ENCODE measurements at regions not wholly inside any gene's neighbourhood (a gene's known extent, or its start where the extent isn't known, plus 50 kb on each side); places are given as distances from the start of the nearest gene placed in this dataset.

DNA sequence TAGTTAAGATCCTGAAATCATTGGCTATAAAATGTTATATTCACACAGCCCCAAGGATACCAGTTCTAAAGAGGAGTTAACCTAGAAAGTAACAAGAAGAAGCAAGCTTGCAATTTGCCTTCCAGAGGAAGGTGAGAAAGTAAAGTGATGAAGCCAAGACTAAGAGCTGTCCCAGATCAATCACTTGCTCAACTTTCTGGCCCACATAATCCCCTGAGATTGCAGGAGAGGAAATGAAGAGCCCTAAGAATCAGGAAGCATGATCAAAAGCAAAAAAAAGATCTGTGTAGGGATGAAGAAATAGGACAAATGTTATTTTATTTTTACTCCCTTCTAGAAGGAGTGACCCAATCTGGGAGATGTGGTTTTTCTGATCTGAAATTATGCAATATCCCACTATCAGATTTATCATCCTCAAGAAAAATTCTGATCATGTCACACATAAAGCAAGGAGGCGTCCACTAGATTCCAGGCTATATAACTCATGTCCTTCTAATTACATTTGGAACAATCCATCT is 180.3 kb upstream of the GUCY1A2 start:
- H3K18ac ChIP-seq (ENCODE audit: low read length) = no peak overlapping the region
- H3K36me3 ChIP-seq (ENCODE audit: control insufficient read depth, insufficient read depth, low read length) = no peaks in the 10 kb centered on the region
- no peaks in the 10 kb centered on the region for H3K79me2 ChIP-seq (ENCODE audit: control insufficient read depth, insufficient read depth, low read length)
- H3K4ac ChIP-seq (ENCODE audit: low read depth, low read length) = no peak overlapping the region
- H3K27me3 ChIP-seq (ENCODE audit: insufficient read depth, low read length, poor library complexity) = no peaks in the 10 kb centered on the region
- no peak overlapping the region for H2BK5ac ChIP-seq (ENCODE audit: low read length)
- H4K5ac ChIP-seq (ENCODE audit: low read length) = no peak overlapping the region
- H3K56ac ChIP-seq (ENCODE audit: low read length) = no peak overlapping the region
- H4K8ac ChIP-seq (ENCODE audit: low read depth, low read length) = no peak overlapping the region
- H3K79me1 ChIP-seq (ENCODE audit: low read length) = no peaks in the 10 kb centered on the region
- H3K4me2 ChIP-seq (ENCODE audit: low read length) = no peak overlapping the region
- H2AK5ac ChIP-seq (ENCODE audit: low read length) = no peak overlapping the region
- H3K9ac ChIP-seq (ENCODE audit: low read length) = no peak overlapping the region
- H3K27ac ChIP-seq (ENCODE audit: low read depth, low read length) = no peak overlapping the region
- WGBS (ENCODE audit: extremely low coverage, insufficient coverage, low lambda C conversion rate) = no CpG with 5 or more reads among the region's 1 CpG
- H2BK120ac ChIP-seq (ENCODE audit: low read depth, low read length) = no peak overlapping the region
- H2BK15ac ChIP-seq (replicated peaks; ENCODE audit: low read depth) = no peak overlapping the region
- no peak for DNase-seq
- no peak overlapping the region for H3K23ac ChIP-seq (ENCODE audit: low read length)
- no peak overlapping the region for H3K4me3 ChIP-seq (ENCODE audit: low read length)
- no peaks in the 10 kb centered on the region for H3K4me1 ChIP-seq (ENCODE audit: control insufficient read depth, low read depth, low read length)

DNA sequence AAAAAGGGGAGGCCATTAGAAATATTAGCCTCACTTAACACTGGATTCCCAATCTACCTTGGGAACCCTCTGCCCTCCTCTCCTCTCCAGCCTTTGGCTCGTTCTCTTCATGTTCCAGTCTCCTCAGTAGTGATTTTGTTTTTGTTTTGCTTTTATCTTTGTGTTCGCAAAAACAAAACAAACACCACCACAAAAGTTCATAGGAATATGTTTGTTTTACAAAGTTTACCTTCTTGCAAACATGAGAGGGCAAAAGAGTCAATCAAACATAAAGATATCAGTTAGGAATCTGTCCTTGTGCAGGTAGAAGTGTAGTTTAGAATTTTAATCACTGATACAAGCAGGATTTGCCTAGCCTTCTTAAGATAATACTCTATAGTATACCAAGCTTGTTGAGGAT is 179.7 kb upstream of the GUCY1A2 start:
- no peak for DNase-seq
- no peak overlapping the region for H3K9ac ChIP-seq (ENCODE audit: low read length)
- H4K8ac ChIP-seq (ENCODE audit: low read depth, low read length) = no peak overlapping the region
- H2BK5ac ChIP-seq (ENCODE audit: low read length) = no peak overlapping the region
- H2AK5ac ChIP-seq (ENCODE audit: low read length) = no peak overlapping the region
- no peaks in the 10 kb centered on the region for H3K36me3 ChIP-seq (ENCODE audit: control insufficient read depth, insufficient read depth, low read length)
- no peak overlapping the region for H2BK120ac ChIP-seq (ENCODE audit: low read depth, low read length)
- H4K5ac ChIP-seq (ENCODE audit: low read length) = no peak overlapping the region
- H3K18ac ChIP-seq (ENCODE audit: low read length) = no peak overlapping the region
- no peak overlapping the region for H2BK15ac ChIP-seq (replicated peaks; ENCODE audit: low read depth)
- H3K27me3 ChIP-seq (ENCODE audit: insufficient read depth, low read length, poor library complexity) = no peaks in the 10 kb centered on the region
- H3K79me2 ChIP-seq (ENCODE audit: control insufficient read depth, insufficient read depth, low read length) = no peaks in the 10 kb centered on the region
- no peak overlapping the region for H3K4me3 ChIP-seq (ENCODE audit: low read length)
- WGBS (ENCODE audit: extremely low coverage, insufficient coverage, low lambda C conversion rate) = no CpG with 5 or more reads among the region's 2 CpGs
- no peaks in the 10 kb centered on the region for H3K79me1 ChIP-seq (ENCODE audit: low read length)
- H3K56ac ChIP-seq (ENCODE audit: low read length) = no peak overlapping the region
- no peak overlapping the region for H3K27ac ChIP-seq (ENCODE audit: low read depth, low read length)
- no peaks in the 10 kb centered on the region for H3K4me1 ChIP-seq (ENCODE audit: control insufficient read depth, low read depth, low read length)
- H3K4ac ChIP-seq (ENCODE audit: low read depth, low read length) = no peak overlapping the region
- H3K23ac ChIP-seq (ENCODE audit: low read length) = no peak overlapping the region
- no peak overlapping the region for H3K4me2 ChIP-seq (ENCODE audit: low read length)

DNA sequence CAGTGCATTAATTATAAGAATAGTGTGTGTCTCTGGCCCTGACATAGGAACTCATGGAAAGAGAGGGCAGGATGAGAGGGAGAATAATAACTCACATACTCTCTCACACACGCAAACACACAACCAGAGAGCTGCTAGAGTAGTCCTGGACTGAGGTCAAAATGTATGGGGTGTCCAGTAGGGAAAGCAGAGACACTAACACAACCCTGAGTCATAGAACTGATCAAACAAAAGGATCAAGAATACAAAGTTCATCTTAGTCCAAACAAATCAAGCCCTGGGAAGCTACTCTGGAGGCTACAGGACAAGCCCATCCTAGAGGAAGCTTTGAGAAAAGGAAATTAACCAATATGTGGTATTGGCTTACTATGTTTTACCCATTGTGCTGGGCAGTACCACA is 178.5 kb upstream of the GUCY1A2 start:
- whole genome bisulfite sequencing (ENCODE audit: extremely low coverage, insufficient coverage, low lambda C conversion rate) = no CpG with 5 or more reads among the region's 1 CpG
- Histone ChIP-seq H2BK15ac (replicated peaks; ENCODE audit: low read depth) (no peak overlapping the region), H3K23ac (ENCODE audit: low read length) (no peak overlapping the region), H2BK5ac (ENCODE audit: low read length) (no peak overlapping the region), H2AK5ac (ENCODE audit: low read length) (no peak overlapping the region), H3K4me3 (ENCODE audit: low read length) (no peak overlapping the region), H3K27me3 (ENCODE audit: insufficient read depth, low read length, poor library complexity) (no peaks in the 10 kb centered on the region), H3K18ac (ENCODE audit: low read length) (no peak overlapping the region), H3K56ac (ENCODE audit: low read length) (no peak overlapping the region), H3K4ac (ENCODE audit: low read depth, low read length) (no peak overlapping the region), H3K27ac (ENCODE audit: low read depth, low read length) (no peak overlapping the region), H4K5ac (ENCODE audit: low read length) (no peak overlapping the region), H2BK120ac (ENCODE audit: low read depth, low read length) (no peak overlapping the region), H3K79me2 (ENCODE audit: control insufficient read depth, insufficient read depth, low read length) (no peaks in the 10 kb centered on the region), H3K4me1 (ENCODE audit: control insufficient read depth, low read depth, low read length) (no peaks in the 10 kb centered on the region), H3K36me3 (ENCODE audit: control insufficient read depth, insufficient read depth, low read length) (no peaks in the 10 kb centered on the region), H4K8ac (ENCODE audit: low read depth, low read length) (no peak overlapping the region), H3K79me1 (ENCODE audit: low read length) (no peaks in the 10 kb centered on the region), H3K4me2 (ENCODE audit: low read length) (no peak overlapping the region), H3K9ac (ENCODE audit: low read length) (no peak overlapping the region)
- no peak for DNase-seq

DNA sequence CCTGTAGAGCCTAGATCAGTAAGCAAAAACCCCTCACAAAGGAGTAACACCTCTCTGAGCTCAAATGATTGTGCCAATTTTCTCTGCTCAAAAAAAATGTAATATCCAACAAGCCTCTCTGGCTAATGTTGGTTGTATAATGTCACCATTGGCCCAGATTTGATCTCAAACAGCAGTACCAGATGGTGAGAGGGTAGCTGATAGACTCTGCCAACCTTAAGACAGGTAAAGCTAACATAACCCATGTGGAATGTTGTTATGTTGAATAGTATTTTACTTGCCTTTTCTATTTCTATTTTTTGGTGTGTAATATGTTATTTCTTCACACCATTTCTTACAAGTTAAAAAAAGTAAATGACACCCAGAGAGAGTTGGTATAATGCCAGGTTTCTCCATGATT is 166.7 kb upstream of the GUCY1A2 start:
- no peak overlapping the region for H2BK120ac ChIP-seq (ENCODE audit: low read depth, low read length)
- no peaks in the 10 kb centered on the region for H3K4me1 ChIP-seq (ENCODE audit: control insufficient read depth, low read depth, low read length)
- no peak for DNase-seq
- no peak overlapping the region for H2BK15ac ChIP-seq (replicated peaks; ENCODE audit: low read depth)
- H2AK5ac ChIP-seq (ENCODE audit: low read length) = no peak overlapping the region
- H3K79me2 ChIP-seq (ENCODE audit: control insufficient read depth, insufficient read depth, low read length) = no peaks in the 10 kb centered on the region
- H3K9ac ChIP-seq (ENCODE audit: low read length) = no peak overlapping the region
- H3K4me3 ChIP-seq (ENCODE audit: low read length) = no peak overlapping the region
- H3K56ac ChIP-seq (ENCODE audit: low read length) = no peak overlapping the region
- no peaks in the 10 kb centered on the region for H3K79me1 ChIP-seq (ENCODE audit: low read length)
- H3K4me2 ChIP-seq (ENCODE audit: low read length) = no peak overlapping the region
- H2BK5ac ChIP-seq (ENCODE audit: low read length) = no peak overlapping the region
- H3K27ac ChIP-seq (ENCODE audit: low read depth, low read length) = no peak overlapping the region
- no peak overlapping the region for H3K4ac ChIP-seq (ENCODE audit: low read depth, low read length)
- H4K5ac ChIP-seq (ENCODE audit: low read length) = no peak overlapping the region
- H3K23ac ChIP-seq (ENCODE audit: low read length) = no peak overlapping the region
- no peak overlapping the region for H3K18ac ChIP-seq (ENCODE audit: low read length)
- no peaks in the 10 kb centered on the region for H3K36me3 ChIP-seq (ENCODE audit: control insufficient read depth, insufficient read depth, low read length)
- no peaks in the 10 kb centered on the region for H3K27me3 ChIP-seq (ENCODE audit: insufficient read depth, low read length, poor library complexity)
- H4K8ac ChIP-seq (ENCODE audit: low read depth, low read length) = no peak overlapping the region

DNA sequence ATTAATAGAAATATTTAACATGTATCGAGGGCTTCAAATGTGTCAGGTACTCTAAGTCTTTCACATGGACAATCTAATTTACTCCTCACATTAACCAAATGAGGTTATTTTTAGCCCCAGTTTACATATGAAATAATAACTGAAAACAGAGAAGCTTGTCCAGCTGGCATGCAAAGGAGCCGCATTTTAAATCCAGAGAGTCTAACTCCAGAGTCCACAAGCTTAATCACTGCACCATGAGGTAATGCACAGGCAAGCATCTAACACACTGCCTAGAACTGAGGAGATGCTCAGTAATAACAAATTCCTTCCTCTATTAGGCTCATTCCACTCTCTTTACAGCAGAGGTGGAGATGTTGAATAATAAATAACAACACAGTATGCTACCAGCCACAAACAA is 165.7 kb upstream of the GUCY1A2 start:
- H2BK5ac ChIP-seq (ENCODE audit: low read length) = no peak overlapping the region
- no peak overlapping the region for H4K5ac ChIP-seq (ENCODE audit: low read length)
- no CpG with 5 or more reads among the region's 2 CpGs for WGBS (ENCODE audit: extremely low coverage, insufficient coverage, low lambda C conversion rate)
- no peak overlapping the region for H2BK15ac ChIP-seq (replicated peaks; ENCODE audit: low read depth)
- no peaks in the 10 kb centered on the region for H3K79me1 ChIP-seq (ENCODE audit: low read length)
- H3K4me2 ChIP-seq (ENCODE audit: low read length) = no peak overlapping the region
- DNase-seq = no peak
- no peak overlapping the region for H3K56ac ChIP-seq (ENCODE audit: low read length)
- no peak overlapping the region for H4K8ac ChIP-seq (ENCODE audit: low read depth, low read length)
- no peak overlapping the region for H2AK5ac ChIP-seq (ENCODE audit: low read length)
- no peaks in the 10 kb centered on the region for H3K36me3 ChIP-seq (ENCODE audit: control insufficient read depth, insufficient read depth, low read length)
- no peak overlapping the region for H3K9ac ChIP-seq (ENCODE audit: low read length)
- H3K23ac ChIP-seq (ENCODE audit: low read length) = no peak overlapping the region
- H3K4ac ChIP-seq (ENCODE audit: low read depth, low read length) = no peak overlapping the region
- no peak overlapping the region for H2BK120ac ChIP-seq (ENCODE audit: low read depth, low read length)
- no peak overlapping the region for H3K18ac ChIP-seq (ENCODE audit: low read length)
- H3K27ac ChIP-seq (ENCODE audit: low read depth, low read length) = no peak overlapping the region
- no peaks in the 10 kb centered on the region for H3K27me3 ChIP-seq (ENCODE audit: insufficient read depth, low read length, poor library complexity)
- H3K79me2 ChIP-seq (ENCODE audit: control insufficient read depth, insufficient read depth, low read length) = no peaks in the 10 kb centered on the region
- no peak overlapping the region for H3K4me3 ChIP-seq (ENCODE audit: low read length)
- H3K4me1 ChIP-seq (ENCODE audit: control insufficient read depth, low read depth, low read length) = no peaks in the 10 kb centered on the region

DNA sequence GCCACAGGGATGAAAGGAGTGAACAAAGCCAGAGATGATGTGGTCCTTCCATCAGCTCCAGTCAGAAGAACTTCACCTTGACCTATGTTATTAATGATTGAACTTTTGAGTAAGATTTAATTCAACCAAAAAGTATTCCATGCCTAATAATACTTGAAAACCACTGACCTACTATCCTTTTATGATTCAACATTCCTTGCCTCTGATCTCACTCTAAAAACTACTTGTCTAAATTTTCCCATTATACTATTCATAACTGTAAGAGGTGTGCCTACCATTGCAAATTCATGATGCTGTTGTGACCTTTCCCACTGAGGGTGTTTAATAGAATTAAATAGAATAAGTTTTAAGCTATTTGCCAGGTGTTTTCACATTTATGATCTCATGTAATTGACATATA is 164.7 kb upstream of the GUCY1A2 start:
- Histone ChIP-seq H2BK120ac (ENCODE audit: low read depth, low read length) (no peak overlapping the region), H3K27me3 (ENCODE audit: insufficient read depth, low read length, poor library complexity) (no peaks in the 10 kb centered on the region), H3K4ac (ENCODE audit: low read depth, low read length) (no peak overlapping the region), H3K79me1 (ENCODE audit: low read length) (no peaks in the 10 kb centered on the region), H3K56ac (ENCODE audit: low read length) (no peak overlapping the region), H3K9ac (ENCODE audit: low read length) (no peak overlapping the region), H4K8ac (ENCODE audit: low read depth, low read length) (no peak overlapping the region), H3K4me1 (ENCODE audit: control insufficient read depth, low read depth, low read length) (no peaks in the 10 kb centered on the region), H2BK15ac (replicated peaks; ENCODE audit: low read depth) (no peak overlapping the region), H3K4me3 (ENCODE audit: low read length) (no peak overlapping the region), H2AK5ac (ENCODE audit: low read length) (no peak overlapping the region), H2BK5ac (ENCODE audit: low read length) (no peak overlapping the region), H3K4me2 (ENCODE audit: low read length) (no peak overlapping the region), H3K18ac (ENCODE audit: low read length) (no peak overlapping the region), H3K79me2 (ENCODE audit: control insufficient read depth, insufficient read depth, low read length) (no peaks in the 10 kb centered on the region), H4K5ac (ENCODE audit: low read length) (no peak overlapping the region), H3K27ac (ENCODE audit: low read depth, low read length) (no peak overlapping the region), H3K36me3 (ENCODE audit: control insufficient read depth, insufficient read depth, low read length) (no peaks in the 10 kb centered on the region), H3K23ac (ENCODE audit: low read length) (no peak overlapping the region)
- no peak for DNase-seq

All from mesendoderm (in vitro differentiated cells).